AML-193 (cell line): ENCODE measurements at regions not wholly inside any gene's neighbourhood (a gene's known extent, or its start where the extent isn't known, plus 50 kb on each side); places are given as distances from the start of the nearest gene placed in this dataset.

Experiments used
- DNase-seq, 2 experiments: peaks; one replicate each; lab custom pipeline; 2025; lab: John Stamatoyannopoulos, UW

DNA sequence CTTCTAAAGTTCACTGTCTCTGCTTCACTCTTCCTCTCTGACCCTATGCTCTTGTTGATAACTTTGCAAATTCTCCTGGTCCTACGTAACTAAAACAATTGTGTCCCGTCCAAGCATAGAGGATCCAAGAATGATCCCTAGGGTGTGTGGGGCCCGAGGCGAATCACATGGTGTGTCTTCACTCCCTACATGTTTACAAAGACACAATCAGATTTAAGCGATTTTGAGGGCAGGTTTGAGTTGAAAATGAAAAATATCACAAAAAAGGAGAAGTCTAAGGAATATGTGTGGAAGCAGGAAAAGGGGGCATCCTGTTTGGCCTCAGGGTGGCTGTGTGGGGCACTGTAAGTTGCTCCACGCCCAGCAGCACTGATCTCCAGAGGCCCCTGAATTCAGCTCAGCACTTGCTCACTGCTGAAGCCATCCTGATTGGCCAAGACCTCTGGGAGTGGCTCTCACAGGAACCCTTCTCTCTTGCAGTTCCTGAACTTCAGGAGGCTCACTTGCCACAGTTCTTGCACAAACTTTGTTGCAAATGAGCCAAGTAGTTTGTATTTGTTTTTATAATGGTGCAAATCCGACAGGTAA is 363.6 kb downstream of the ZNF521 start:
- no peak for DNase-seq

DNA sequence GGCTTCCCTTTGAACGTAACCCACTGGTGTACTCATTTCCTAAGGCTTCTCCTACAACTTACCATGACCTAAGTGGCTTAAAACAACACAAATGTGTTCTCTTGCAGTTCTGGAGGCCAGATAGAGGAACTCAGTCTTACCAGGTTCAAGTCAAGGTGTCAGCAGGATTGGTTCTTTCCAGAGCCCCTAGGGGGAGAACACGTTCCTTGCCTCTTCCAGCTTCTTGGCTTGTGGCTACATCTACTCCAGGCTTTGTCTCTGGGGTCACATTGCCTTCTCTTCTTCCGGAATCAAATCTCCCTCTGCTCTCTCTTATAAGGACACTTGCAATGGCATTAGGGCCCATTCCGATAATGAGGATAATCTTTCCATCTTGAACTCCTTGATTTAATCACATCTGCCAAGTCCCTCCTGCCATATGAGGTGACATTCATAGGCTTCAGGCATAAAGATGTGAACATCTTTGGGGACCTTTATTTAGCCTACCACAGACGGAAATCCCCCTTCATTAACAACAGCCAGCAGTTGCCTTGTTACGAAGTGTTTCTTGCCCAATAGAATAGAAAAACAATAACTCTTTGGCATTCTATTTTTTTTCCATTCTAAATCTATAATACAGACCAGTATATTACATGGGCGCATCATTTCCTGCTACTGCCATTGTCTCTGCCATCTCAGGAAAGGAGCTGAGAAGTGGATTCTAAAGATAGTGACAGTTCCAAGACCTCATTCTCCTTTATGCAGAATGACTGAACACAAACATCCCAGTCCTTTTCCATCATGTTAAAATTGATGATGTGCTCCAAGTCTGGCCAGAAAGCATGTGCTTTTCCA is 362.0 kb downstream of the ZNF521 start:
- no peak for DNase-seq

DNA sequence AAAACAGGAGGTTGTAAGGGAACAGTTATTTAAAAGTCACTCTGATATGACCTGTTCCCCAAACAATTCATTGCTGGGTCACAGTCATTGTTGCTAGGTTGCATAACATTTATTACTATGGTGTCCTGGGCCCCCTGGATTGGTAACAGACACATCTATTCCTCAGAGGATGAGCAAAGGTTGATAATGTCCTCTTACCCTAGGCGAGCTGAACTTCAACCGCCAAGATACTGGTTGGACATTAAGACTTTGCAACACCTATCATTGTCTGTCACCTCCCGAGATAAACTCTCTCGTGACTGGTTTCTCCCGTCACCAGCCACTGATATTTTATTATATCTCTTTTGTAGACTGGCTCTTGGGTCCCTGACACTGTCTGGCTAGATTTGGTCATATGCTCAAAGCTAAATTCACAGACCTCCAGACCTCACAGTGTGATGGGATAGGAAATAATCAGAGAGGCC is 361.3 kb downstream of the ZNF521 start:
- DNase-seq, result no peak

DNA sequence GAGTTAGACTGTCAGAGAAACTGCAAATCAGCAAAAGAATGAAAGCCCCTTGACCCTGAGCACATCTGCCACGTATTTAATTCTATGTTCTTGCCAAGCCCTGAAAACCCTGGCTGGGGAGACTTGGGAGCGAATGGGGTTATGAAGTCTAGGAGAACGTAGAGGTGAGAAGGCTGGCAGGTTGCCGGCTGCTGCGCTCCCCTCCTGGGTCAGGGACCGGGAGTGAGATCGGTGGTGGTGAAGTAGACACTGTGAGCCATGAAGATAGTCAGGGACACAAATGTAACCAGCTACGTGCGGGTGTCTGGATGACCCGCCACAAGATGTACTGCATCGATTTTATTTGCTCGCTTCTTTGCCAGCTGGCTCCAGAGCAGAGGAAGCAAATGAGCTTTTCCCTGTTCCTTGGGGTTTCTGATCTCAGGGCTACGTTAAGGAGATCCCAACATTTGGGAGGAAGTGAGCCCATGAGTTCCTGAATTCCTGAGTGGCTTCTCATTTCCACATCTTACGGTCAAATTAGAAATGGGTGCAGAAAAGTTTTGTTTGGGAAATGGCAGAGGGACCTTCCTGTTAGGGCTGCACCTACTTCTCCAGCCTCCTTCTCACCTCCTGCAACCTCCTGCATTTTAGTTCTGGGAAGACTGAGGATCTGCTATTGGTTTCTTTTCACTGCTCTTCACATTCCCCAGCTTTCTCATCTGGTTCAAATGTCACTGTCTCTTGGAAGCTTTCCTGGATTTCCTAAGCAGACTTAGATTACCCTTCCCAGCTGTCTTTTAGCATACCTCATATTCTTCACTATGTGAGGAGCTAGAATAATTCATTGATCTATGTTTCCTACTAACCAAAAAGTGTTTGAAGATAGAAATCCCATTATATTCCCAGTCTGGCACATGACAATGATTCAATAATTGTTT is 360.6 kb downstream of the ZNF521 start:
- no peak for DNase-seq

DNA sequence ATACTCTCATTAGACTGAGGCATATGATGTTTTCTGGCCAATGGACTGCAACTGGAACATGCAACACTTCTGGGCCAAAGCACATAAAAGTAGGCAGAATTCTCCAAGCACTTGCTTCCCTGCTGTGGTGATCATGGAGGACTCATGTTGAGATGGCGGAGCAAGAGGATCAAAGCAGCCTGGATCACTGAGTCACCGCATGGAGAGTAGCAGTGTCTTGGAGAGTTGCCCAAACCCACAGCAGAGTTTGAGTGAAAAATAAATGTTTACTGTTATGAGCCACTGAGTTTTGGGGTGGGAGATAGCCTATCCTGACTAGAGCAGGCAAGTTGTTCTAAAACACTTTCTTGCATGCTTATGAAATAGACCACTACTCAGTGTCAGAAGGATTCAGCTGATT is 359.5 kb downstream of the ZNF521 start:
- no peak for DNase-seq

DNA sequence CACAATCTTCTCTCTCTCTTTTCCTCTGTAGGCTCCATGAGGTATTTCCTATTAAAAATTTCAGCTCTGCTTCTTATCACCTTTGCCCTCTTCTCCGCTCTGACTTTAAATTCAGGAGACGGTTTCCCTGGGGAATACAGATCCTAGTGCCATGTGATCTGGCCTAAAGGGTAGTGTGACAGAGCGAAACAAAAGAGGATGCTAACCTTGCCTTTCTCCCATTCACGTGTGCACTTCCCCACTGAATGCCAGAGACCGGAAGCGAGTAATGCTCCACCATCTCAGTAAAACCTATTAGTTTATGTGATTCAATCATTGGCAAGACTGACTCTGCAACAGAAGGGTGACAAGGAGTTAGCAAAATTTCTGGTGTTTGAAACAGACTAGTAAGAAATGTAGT is 358.3 kb downstream of the ZNF521 start:
- DNase-seq, result no peak

DNA sequence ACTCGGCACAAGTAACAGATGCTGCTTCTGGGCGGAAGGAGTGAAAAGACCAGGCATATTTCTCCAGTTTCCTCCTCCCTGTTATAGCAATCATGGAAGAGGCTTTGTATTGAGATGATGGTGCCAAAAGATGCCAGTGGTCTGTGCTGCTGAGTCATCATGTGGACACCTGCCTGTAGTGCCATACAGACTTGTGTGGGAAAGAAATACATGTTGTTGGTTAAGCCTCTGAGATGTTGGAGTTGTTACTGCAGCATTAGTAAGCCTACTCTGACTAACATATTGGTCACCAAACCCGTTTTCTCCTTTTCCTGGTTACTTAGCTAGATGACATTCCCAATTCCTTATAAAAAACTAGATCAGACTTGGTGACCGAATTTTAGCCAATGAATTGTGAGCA is 356.9 kb downstream of the ZNF521 start:
- DNase-seq, result no peak

DNA sequence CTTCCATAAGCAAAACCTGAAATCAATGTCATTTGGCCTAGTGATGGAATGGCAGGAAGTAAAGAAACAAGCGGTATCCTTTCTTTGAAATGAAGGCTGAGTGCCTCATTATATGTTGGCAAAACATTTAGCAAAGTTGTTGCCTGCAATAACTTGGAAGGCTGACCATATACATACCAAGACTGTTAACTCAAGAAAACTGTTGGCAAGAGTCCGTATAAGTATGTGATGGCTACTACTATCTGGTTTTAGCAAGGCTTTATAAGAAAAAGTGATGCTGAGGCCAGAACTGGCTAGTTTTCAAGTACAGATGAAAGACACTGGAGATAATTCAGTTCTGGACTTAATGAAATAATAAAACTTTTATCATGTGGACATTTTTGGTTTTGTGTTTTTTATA is 356.2 kb downstream of the ZNF521 start:
- no peak for DNase-seq

DNA sequence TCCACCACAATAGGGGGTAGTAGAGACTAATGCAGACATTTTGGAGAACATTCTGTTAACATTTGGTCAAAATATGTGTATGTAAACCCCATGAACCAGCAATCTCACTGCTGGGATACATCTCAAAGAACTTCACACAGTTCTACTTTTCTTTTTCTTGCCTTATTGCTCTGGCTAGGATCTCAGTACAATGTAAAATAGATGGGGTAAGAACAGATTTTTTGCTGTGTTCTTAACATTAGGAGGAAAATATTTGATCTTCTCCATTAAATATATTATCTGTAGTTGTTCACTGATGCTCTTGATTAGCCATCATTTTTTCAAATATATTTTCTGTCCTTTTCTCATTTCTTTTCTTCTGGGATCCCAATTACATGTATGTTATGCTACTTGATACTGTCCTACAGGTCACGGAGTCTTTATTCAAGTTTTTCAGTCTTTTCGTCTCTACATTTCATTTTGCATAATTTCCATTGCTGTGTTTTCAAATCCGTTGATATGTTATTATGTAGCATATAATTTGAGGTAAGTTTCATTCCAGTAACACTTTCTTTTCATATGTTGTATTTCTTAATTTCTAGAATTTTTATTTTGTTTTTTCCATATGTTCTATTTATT is 352.2 kb downstream of the ZNF521 start:
- no peak for DNase-seq

DNA sequence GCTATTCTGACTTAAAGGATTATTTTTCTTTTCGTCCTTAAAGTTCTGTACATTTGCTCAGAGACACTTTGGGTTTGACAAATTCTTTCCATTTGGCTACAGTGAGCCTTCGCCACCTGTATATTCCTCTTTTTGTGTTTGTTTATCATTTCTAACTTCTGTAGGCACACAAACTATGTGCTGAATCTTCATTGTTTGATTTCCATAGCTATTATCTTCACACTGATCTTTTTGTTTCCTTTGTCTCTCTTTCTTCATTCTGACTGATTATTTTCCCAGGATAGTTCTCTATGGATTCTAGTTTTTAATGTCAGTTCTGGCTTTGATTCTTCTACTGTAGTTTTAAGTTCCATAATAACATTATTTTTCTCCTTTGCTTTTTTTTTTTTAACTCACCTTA is 350.2 kb downstream of the ZNF521 start:
- no peak for DNase-seq

DNA sequence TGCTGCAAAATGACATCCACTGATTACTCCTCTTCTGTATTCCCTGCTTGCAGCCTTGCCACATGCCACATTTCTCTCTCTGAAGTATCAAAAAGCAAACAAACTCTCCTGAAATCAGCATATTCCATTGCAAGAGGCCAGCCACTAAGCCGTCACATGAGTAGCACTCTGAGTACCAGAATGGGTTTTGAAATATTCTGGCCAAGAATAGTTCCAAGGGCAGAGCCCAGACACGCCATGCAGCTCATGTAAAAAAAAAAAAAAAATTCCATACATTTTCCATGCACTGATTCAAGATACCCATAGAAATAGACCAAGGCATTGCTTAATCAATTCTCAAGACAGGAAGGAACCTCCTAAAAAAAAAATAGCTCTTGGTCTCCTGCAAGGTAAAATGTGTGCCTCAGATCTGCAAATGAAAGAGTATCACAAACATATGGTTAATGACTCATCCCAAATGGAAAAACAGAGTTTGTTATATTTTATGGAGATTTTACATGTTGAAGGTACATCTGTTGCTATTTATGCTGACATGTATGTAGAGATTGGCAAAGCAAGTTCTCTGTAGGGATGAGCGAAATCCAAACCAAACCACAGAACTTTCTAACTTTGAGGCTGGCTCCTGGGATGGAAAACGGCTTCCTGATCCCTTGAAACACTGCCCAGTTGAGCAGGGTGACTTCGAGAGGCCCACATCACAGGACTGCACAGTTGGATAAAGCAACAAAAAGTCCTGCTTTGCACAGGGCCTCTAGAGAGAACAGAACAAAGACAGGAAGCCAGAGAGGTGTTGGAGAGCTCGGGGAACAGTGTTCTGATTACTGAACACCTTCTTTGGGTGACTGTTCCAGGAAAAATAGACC is 346.2 kb downstream of the ZNF521 start:
- DNase-seq, result no peak

DNA sequence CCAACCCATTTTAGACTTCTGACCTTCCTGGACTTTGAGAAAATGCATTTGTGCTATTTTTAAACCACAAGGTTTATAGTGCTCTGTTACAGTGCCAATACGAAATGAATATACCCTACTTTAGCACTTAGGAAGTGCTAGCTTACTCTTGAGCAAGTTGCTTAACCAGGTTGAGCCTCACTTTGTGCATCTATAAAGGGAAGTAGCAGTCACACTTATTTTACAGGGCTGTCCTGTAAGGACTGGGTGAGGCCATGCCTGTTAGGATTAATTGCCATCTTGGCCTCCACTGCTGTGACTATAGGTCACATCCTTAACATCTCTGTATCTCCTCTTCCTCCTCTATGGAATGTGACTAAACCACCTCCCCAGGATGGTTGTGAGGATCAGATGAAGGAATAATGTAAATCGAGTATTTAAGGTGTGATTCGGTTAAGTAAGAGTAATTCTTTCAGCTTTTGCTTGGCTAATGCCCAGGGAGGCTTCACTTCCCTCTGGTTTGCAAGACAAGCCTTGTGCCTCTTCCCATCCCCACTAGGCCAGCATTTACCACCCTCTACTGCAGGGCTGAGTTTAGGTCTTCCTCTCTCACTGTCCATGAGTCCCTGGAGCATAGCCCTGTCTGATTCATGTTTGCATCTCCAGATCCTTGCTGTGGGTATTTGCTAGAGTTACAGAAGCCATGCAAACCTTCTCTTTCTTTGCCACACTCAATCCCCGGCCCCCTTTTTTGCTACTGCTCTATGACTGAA is 341.2 kb downstream of the ZNF521 start:
- DNase-seq, result no peak
